IPS-NIHi11 (cell line): ENCODE measurements at regions not wholly inside any gene's neighbourhood (a gene's known extent, or its start where the extent isn't known, plus 50 kb on each side); places are given as distances from the start of the nearest gene placed in this dataset.

Experiments used
- DNase-seq: peaks from one replicate; pipeline ENCODE4 v3.0.0; 2012; ENCODE audit warnings: mixed read lengths, low spot score

DNA sequence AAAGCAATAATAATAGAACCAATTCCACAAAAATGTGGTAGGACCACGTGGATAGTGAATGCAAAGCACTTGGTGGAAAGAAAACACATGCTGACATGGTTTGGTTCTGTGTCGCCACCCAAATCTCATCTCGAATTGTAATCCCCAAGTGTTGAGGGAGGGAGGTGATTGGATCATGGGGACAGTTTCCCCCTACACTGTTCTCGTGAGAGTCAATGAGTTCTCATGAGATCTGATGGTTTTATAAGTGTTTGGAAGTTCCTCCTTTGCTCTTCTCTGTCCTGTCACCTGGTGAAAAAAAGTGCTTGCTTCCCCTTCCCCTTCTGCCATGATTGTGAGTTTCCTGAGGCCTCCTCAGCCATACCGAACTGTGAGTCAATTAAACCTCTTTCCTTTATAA lies 421.9 kb upstream of the CADM1 start:
- no peak for DNase-seq

- no peak for DNase-seq
These were observed 421.4 kb upstream of the CADM1 start for GRCh38 chr11:115925568-115926090.

- no peak for DNase-seq
These were observed 420.7 kb upstream of the CADM1 start for GRCh38 chr11:115924744-115925567.

- DNase-seq = no peak
These were observed 418.7 kb upstream of the CADM1 start for GRCh38 chr11:115922876-115923275.

GRCh38 chr11:115921986-115922385 lies 417.8 kb upstream of the CADM1 start:
- DNase-seq = no peak

DNA sequence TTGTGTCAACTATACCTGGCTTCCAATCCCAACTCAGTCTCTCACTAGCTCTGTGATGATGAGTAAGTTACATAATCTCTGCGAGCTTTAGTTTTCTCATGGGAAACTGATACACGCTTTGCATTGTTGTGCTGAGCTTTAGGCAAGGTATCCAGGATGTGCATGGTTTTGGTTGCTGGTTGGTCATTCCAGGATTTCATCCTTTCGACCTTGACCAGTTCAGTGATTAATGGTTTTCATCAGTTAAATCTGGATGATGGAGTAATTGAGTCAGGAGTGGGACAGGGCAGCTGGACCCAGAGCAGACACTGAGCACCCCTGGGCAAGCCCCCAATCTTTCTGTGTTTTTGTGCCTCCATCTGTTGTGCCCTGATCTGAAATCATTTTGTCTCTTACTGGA lies 417.3 kb upstream of the CADM1 start:
- no peak for DNase-seq

GRCh38 chr11:115920841-115921480 lies 416.7 kb upstream of the CADM1 start:
- no peak for DNase-seq

DNA sequence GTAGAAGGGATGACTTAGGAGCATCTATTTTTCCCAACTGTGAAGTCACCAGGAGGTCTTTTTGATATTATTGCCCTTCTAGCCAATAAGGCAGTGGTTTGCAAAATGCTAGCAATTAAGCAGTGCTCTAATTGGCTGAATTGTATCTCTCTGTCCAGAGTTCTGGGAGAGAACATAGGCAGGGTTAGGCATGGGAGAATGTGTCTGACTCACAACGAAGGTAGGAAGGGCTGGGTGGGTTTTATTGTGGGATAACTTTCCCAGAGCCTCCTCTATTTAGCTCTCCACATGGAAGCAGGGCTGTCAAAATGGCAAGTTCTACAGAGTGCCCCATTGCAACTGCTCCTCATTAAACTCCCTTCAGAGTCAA lies 415.9 kb upstream of the CADM1 start:
- DNase-seq = no peak

- no peak for DNase-seq
These were observed 415.3 kb upstream of the CADM1 start for GRCh38 chr11:115919341-115920091.

GRCh38 chr11:115918576-115918975 lies 414.4 kb upstream of the CADM1 start:
- DNase-seq = no peak

DNA sequence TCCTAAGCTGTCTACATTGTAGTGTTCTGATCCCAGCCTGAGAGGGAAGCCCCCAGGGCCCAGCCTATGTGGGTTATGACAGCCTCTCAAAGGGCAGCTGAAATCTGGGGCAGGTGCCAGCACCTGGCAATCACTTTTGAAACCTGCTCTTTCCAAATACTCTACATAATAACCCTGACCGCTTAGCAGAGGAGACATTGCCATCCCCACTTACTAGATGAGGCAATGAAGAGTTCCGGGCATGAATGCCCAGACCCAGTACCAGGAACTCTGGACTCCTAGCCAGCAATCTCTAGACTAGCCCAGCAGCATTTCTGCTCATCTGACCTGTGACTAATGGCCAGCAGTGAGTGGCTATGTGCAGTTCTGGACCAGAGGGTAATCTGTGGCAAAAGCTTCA lies 412.4 kb upstream of the CADM1 start:
- DNase-seq = no peak

- DNase-seq = peak; percentile 48
These were observed 408.3 kb upstream of the CADM1 start for GRCh38 chr11:115912484-115912945.

DNA sequence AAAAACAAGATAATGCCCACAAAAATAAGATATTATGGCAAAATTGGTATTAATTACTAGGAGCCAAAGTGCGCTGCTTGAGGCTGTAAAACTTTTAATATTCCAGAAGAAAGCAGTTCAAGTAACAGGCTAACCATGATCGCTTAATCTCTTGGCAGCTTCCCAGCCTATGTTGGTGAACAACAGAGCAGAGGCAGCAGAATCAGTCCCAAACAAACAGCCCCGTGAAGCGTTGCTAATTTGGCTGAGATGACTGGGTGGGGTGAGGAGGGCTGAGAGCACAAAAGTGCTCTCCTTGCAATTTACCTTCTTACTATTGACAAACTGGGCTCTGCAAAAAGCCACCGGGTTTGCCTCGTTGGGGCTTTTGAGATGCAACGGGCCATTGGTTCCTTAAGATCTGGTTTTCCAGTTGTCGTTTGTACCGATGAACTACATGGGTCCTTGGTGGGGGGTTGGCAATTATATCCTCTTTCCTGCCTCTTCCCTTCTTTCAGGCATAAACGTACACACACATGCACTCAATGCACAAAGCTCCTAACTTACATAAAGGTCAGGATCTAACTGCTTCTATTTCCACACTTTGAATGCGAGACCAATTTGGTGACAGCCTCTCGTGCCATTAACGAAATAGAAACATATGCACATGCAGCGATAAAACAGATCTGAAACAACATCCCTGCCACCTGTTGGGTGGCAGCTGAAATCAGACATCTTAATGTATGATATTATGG lies 407.6 kb upstream of the CADM1 start:
- no peak for DNase-seq

DNA sequence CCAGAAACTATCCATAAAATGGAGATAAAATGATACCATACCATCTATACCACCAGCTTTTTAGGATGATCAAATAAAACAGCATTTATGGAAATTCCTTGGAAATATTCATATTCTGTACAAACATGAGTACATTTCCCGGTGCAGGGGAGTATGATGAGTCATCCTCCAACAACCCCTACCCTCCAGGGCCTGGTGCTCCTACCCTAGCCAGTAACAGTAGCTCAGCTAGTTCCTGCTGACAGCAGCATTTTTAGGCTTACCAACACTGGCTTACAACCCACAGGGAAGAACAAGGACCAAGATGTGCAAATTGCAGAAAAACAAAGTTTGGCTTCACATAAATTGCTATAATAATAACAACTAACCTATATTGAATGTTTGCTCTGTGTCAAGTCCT lies 406.2 kb upstream of the CADM1 start:
- DNase-seq = no peak

- DNase-seq = no peak
These were observed 402.0 kb upstream of the CADM1 start for GRCh38 chr11:115906171-115906570.

GRCh38 chr11:115905341-115906000 lies 401.3 kb upstream of the CADM1 start:
- no peak for DNase-seq

DNA sequence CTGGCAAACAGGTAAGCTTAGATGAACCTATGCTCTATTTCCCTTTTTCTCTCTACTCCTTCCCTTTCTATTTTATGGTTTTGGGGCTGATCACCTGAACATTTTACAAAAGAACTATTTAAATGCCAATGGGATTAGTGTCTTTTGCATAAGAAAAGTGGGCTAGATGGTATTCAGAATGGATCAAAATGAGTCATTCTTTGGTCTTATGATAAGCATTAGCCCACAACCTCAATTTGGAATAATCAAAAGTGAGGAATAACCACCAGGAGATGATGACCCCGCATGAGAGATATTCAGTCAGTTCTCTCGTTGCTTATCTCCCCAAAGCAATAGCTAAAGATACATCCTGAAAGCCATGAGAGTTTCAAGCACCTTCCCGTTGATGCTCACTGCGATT lies 399.0 kb upstream of the CADM1 start:
- no peak for DNase-seq

- no peak for DNase-seq
These were observed 396.9 kb upstream of the CADM1 start for GRCh38 chr11:115901069-115901468.

DNA sequence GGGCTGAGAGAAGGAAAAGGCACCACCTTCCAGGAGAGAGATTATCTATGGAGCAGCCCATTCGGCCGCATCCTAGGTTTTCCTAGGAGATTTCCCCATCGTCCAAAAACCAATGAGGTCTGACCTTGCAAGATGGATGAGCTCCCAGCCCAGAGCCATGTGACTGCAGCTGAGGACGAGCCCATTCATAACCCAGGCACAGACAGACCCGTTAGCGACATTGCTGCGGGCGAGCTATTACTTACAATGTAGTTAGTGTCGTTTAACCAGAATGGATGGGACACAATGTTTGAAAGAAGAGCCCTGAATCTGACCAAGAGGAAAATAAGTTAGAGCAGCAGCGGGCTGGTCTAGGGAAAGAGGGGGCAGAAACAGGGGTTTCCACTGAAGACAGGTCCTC lies 395.9 kb upstream of the CADM1 start:
- no peak for DNase-seq

DNA sequence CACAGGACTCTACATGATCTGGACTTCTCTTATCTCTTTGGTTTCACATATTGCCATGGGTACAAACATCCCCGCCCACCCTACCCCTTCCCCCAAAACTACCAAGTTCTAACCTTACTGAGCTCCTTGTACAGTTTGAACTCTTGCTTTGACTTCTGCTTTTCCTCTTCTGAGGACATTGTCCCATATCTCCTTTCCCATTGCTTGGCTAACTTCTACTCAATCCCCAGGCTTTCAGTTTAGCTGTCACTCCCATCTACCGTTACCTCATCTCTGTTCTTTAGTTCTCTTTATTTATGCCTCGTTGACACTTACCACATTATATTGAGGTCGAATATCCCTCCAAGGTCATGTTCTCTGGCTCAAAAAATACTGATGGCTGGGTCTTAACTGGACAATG lies 393.5 kb upstream of the CADM1 start:
- DNase-seq = no peak

DNA sequence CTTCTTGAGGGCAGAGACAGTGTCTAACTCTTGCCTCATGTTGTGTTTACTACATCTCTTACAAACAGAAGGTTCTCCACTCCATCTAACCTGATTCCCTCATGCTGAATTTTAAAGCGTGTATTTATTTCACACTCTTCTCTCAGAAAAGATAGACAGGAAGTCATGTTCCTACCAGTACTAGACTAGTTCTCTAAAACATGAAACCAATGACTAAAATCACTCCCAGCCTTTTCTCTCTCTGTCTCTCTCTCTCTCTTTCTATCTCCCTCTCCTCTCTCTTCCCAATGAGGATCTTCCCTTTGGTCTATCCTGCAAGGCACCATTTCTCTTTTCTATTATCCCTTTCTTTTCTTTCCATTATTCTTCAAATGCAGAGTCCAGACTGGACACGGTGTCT lies 391.9 kb upstream of the CADM1 start:
- no peak for DNase-seq

DNA sequence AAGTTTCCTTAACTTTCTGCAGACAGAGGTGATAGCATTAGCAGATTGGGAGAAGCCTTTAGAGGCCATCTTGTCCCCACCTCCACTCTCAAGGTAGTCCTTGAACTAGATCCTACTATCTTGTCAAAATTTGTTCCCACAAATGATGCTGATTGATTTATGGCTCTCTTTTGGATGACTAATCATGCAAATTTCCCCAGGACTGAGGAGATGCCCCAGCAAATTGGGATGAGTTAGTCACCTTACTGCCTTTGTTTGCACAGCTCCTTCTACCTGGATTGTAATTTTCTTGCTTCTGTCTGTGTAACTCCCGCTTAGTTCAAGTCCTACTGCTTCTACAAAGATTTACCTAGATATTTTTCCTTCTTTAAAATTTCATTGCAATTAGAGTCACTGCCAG lies 391.4 kb upstream of the CADM1 start:
- DNase-seq = no peak
